HEK293T (cell line): ENCODE measurements at regions not wholly inside any gene's neighbourhood (a gene's known extent, or its start where the extent isn't known, plus 50 kb on each side); places are given as distances from the start of the nearest gene placed in this dataset.

Experiments used
- ARNT ChIP-seq: fragments of 450-650 bp; IDR thresholded peaks from 2 replicates; pipeline ENCODE4 v1.6.1; 2017; ENCODE audit warnings: mild to moderate bottlenecking
- BHLHE40 ChIP-seq: fragments of 450-650 bp; IDR thresholded peaks from 2 replicates; pipeline ENCODE4 v1.6.1; 2016; ENCODE audit warnings: mild to moderate bottlenecking, moderate library complexity, borderline replicate concordance
- CTBP1 ChIP-seq: fragments of 450-650 bp; IDR thresholded peaks from 2 replicates; pipeline ENCODE4 v1.6.1; 2016; ENCODE audit warnings: borderline replicate concordance
- FOXA1 ChIP-seq: fragments of 450-650 bp; IDR thresholded peaks from 2 replicates; pipeline ENCODE4 v1.6.1; 2016; ENCODE audit warnings: mild to moderate bottlenecking
- FOXK2 ChIP-seq: fragments of 450-650 bp; IDR thresholded peaks from 2 replicates; pipeline ENCODE4 v1.6.1; 2016; ENCODE audit warnings: mild to moderate bottlenecking
- FOXM1 ChIP-seq: fragments of 450-650 bp; IDR thresholded peaks from 2 replicates; pipeline ENCODE4 v1.6.1; 2017; ENCODE audit warnings: mild to moderate bottlenecking, borderline replicate concordance
- SP1 ChIP-seq: fragments of 450-650 bp; IDR thresholded peaks from 2 replicates; pipeline ENCODE4 v1.6.1; 2017

DNA sequence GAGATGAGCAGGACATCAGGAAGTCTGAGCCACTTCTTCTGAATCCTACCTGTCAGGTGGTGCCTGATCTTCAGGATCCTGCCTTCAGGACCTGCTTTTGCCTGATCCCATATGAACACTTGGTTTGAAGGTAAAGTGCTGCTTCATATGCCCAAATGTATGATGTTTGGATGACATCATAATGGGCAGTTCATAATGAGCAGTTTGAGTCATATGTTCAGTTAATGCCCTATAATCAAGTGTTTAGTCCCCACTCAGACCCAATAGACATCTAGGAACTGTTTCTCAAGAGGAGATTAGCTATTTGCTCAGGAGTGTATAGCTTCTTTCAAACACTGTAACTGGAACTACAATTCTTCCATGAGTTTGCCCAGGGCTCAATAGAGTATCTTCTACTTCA lies 58.8 kb downstream of the POLR1D start:
- TF ChIP-seq CTBP1 (no peak), FOXK2 (no peak), SP1 (no peak), FOXA1 (no peak), BHLHE40 (no peak), ARNT (no peak), FOXM1 (no peak)
